GM12891 (cell line): ENCODE measurements at regions not wholly inside any gene's neighbourhood (a gene's known extent, or its start where the extent isn't known, plus 50 kb on each side); places are given as distances from the start of the nearest gene placed in this dataset.

Source experiments
- DNase-seq: peaks from one replicate; pipeline ENCODE4 v3.0.0; 2011; ENCODE audit warnings: low spot score; ENCODE audit not compliant: insufficient read length
- FAIRE-seq: peaks from 2 replicates; lab custom pipeline; 2011; peaks lifted over from hg19 to GRCh38; lab: Jason Lieb, UNC
- PAX5 ChIP-seq: IDR thresholded peaks from 2 replicates; pipeline ENCODE4 v1.6.1; 2011; ENCODE audit warnings: low read length, moderate library complexity, mild to moderate bottlenecking; ENCODE audit not compliant: insufficient read depth, severe bottlenecking
- POLR2A ChIP-seq: IDR thresholded peaks from 2 replicates; pipeline ENCODE4 v1.6.1; 2011; ENCODE audit warnings: low read depth, low read length, control low read depth
- POLR2AphosphoS5 ChIP-seq: IDR thresholded peaks from 2 replicates; pipeline ENCODE4 v1.6.1; 2011; ENCODE audit warnings: low read depth, low read length, control low read depth
- POU2F2 ChIP-seq: IDR thresholded peaks from 2 replicates; pipeline ENCODE4 v1.6.1; 2011; ENCODE audit warnings: low read depth, mild to moderate bottlenecking, control low read depth, low read length, moderate library complexity
- SPI1 ChIP-seq: IDR thresholded peaks from 2 replicates; pipeline ENCODE4 v1.6.1; 2011; ENCODE audit warnings: low read depth, low read length, control low read depth
- TAF1 ChIP-seq: IDR thresholded peaks from 2 replicates; pipeline ENCODE4 v1.6.1; 2011; ENCODE audit warnings: low read depth, low read length, control low read depth

GRCh38 chr4:179750374-179750773 lies 2308.1 kb upstream of the AGA start:
- DNase-seq (no peak), FAIRE-seq (no peak)
- TF ChIP-seq POLR2A (no peak), POLR2AphosphoS5 (no peak), TAF1 (no peak), PAX5 (no peak), POU2F2 (no peak), SPI1 (no peak)

- no peak for TF ChIP-seq TAF1
- TF ChIP-seq POLR2AphosphoS5, result no peak
- TF ChIP-seq SPI1, result no peak
- no peak for TF ChIP-seq POU2F2
- no peak for DNase-seq
- FAIRE-seq, result no peak
These were observed 2309.4 kb upstream of the AGA start for GRCh38 chr4:179751669-179752068.

- TF ChIP-seq PAX5 (no peak), POU2F2 (no peak), POLR2AphosphoS5 (no peak), SPI1 (no peak), TAF1 (no peak), POLR2A (no peak)
- FAIRE-seq (no peak), DNase-seq (no peak)
These were observed 2313.1 kb upstream of the AGA start for GRCh38 chr4:179755322-179755721.

GRCh38 chr4:179757641-179758040 lies 2315.4 kb upstream of the AGA start:
- FAIRE-seq, result no peak
- TF ChIP-seq SPI1 (no peak), TAF1 (no peak), POLR2A (no peak)

GRCh38 chr4:179762840-179763239 lies 2320.6 kb upstream of the AGA start:
- FAIRE-seq, result no peak
- TF ChIP-seq TAF1, result no peak
- no peak for TF ChIP-seq POLR2AphosphoS5
- no peak for TF ChIP-seq SPI1
- TF ChIP-seq POU2F2, result no peak
- TF ChIP-seq POLR2A, result no peak
- no peak for TF ChIP-seq PAX5
- DNase-seq, result no peak

More at GRCh38 chr4:179757641-179758040, 2315.4 kb upstream of the AGA start:
- DNase-seq, result no peak

DNA sequence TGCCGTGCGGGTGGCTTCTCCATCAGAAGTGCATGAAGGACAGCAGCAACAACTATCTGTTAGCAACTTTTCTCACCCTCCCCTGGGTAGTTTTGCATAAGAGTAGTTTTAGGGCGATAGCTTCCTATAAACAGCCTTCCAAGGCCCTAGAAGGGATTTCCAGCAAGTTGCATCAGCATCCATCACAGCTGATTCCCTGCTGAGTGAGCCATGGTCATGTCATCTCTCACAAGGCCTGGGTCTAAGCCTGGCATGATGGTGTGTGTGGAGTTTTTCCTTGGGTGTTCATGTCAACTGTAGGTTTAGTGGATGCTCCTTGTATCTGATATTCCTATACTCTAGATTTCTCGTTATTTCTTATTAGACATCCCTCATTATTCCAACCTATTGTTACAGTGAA lies 2324.7 kb upstream of the AGA start:
- no peak for TF ChIP-seq TAF1
- no peak for TF ChIP-seq POLR2A
- no peak for TF ChIP-seq SPI1
- no peak for TF ChIP-seq POU2F2
- TF ChIP-seq POLR2AphosphoS5, result no peak
- no peak for TF ChIP-seq PAX5
- no peak for DNase-seq
- no peak for FAIRE-seq

- FAIRE-seq (no peak), DNase-seq (no peak)
- TF ChIP-seq POU2F2 (no peak), SPI1 (no peak), POLR2AphosphoS5 (no peak), POLR2A (no peak)
These were observed 2326.8 kb upstream of the AGA start for GRCh38 chr4:179768996-179769395.

DNA sequence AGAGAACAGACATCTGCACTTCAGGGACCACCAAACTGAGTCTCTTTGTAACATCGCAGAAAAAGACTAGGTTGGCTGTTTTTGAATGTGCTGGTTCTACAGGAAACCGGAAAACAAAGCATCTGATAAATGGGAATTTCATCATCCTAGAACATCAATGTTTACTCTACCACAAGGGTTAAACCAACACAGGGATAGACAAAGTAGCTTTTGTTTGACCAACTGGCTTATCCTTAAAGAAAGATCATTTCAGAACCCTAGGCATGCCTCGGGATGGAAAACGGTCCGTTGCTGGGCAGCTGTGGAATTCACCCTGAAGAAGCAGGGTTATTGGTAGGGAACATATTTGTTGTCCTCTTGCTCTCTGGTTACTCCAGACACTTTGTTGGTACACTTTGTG lies 2355.5 kb upstream of the AGA start:
- no peak for FAIRE-seq
- no peak for TF ChIP-seq POU2F2
- TF ChIP-seq PAX5, result no peak
- no peak for TF ChIP-seq TAF1
- TF ChIP-seq SPI1, result no peak
- TF ChIP-seq POLR2A, result no peak
- TF ChIP-seq POLR2AphosphoS5, result no peak
- DNase-seq, result no peak

GRCh38 chr4:179803857-179804256 lies 2361.6 kb upstream of the AGA start:
- TF ChIP-seq PAX5 (no peak), TAF1 (no peak), SPI1 (no peak), POU2F2 (no peak), POLR2A (no peak), POLR2AphosphoS5 (no peak)
- no peak for DNase-seq
- no peak for FAIRE-seq

DNA sequence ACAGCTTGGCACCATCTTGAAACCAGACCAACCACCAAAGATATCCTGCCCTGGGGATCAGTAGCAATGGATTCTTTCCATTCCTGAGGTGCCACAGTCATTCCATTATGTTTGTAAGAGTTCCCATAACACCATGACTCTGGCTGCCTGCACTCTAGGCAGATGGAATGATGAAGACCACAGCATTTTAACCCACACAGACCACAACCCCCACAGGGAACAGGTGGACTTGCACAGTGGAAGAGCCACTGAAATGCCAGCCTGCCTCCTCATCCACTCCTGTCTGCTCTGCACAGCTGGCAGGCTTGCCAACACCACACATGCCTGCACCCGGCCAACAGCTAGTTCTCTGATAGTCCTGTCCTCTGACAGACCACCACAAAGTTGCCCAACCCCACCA lies 2362.2 kb upstream of the AGA start:
- DNase-seq (no peak), FAIRE-seq (no peak)
- TF ChIP-seq PAX5 (no peak), SPI1 (no peak), POLR2A (no peak), TAF1 (no peak), POLR2AphosphoS5 (no peak), POU2F2 (no peak)

- FAIRE-seq, result no peak
- TF ChIP-seq PAX5 (no peak), SPI1 (no peak), POLR2AphosphoS5 (no peak), POU2F2 (no peak), TAF1 (no peak), POLR2A (no peak)
These were observed 2375.1 kb upstream of the AGA start for GRCh38 chr4:179817317-179817716.

More at GRCh38 chr4:179817317-179817716, 2375.1 kb upstream of the AGA start:
- DNase-seq, result no peak
